Central memory CD8-positive, alpha-beta T cell (primary cell): ENCODE measurements at regions not wholly inside any gene's neighbourhood (a gene's known extent, or its start where the extent isn't known, plus 50 kb on each side); places are given as distances from the start of the nearest gene placed in this dataset.

ENCODE experiments used
- ATAC-seq: fragments of 150-1000 bp; cut with Tn5 transposase; replicated peaks from 2 replicates; pipeline ENCODE4 v1.10.0; 2022; ENCODE audit warnings: mild to moderate bottlenecking, moderate FRiP score, moderate number of reproducible peaks; ENCODE audit not compliant: poor library complexity, severe bottlenecking; ENCODE audit errors: extremely low read depth
- DNase-seq, 2 donors: peaks; one replicate each; pipeline ENCODE4 v3.0.0; 2021; ENCODE audit warnings: low spot score in 2 of 2
- H3K27ac Mint-ChIP-seq: one replicate; pipeline ENCODE4 v1.8.0; 2022; ENCODE audit warnings: low read depth, mild to moderate bottlenecking, moderate library complexity, mixed read lengths
- H3K27me3 Mint-ChIP-seq: one replicate; pipeline ENCODE4 v1.8.0; 2022; ENCODE audit warnings: mixed read lengths
- H3K36me3 Mint-ChIP-seq: one replicate; pipeline ENCODE4 v1.8.0; 2022; ENCODE audit warnings: mild to moderate bottlenecking, moderate library complexity, mixed read lengths; ENCODE audit not compliant: insufficient read depth
- H3K4me1 Mint-ChIP-seq: one replicate; pipeline ENCODE4 v1.8.0; 2022; ENCODE audit warnings: mixed read lengths
- H3K4me3 Mint-ChIP-seq: one replicate; pipeline ENCODE4 v1.8.0; 2022; ENCODE audit warnings: mild to moderate bottlenecking, moderate library complexity, mixed read lengths
- H3K9me3 Mint-ChIP-seq: one replicate; pipeline ENCODE4 v1.8.0; 2022; ENCODE audit warnings: mixed read lengths

GRCh38 chr12:16955083-16955657 is 349.2 kb upstream of the LMO3 start:
- no peak for ATAC-seq

GRCh38 chr12:16949871-16950667 is 344.1 kb upstream of the LMO3 start:
- Mint-ChIP-seq H3K36me3 (no peaks in the 10 kb centered on the region), H3K4me1 (no peaks in the 10 kb centered on the region), H3K4me3 (no peak overlapping the region), H3K27ac (no peak overlapping the region), H3K27me3 (no peaks in the 10 kb centered on the region), H3K9me3 (peaks cover 13% of the 10 kb centered on the region)
- ATAC-seq (no peak), DNase-seq (no peak)

More at GRCh38 chr12:16955083-16955657, 349.2 kb upstream of the LMO3 start:
- Mint-ChIP-seq H3K27ac (no peak overlapping the region), H3K27me3 (no peaks in the 10 kb centered on the region), H3K9me3 (peaks cover 15% of the 10 kb centered on the region), H3K4me1 (no peaks in the 10 kb centered on the region), H3K36me3 (no peaks in the 10 kb centered on the region), H3K4me3 (no peak overlapping the region)
- DNase-seq = no peak

GRCh38 chr12:16949371-16949770 is 343.4 kb upstream of the LMO3 start:
- ATAC-seq = no peak
- Mint-ChIP-seq H3K4me1 (no peaks in the 10 kb centered on the region), H3K9me3 (peaks cover 9% of the 10 kb centered on the region), H3K27me3 (no peaks in the 10 kb centered on the region), H3K4me3 (no peak overlapping the region), H3K36me3 (no peaks in the 10 kb centered on the region), H3K27ac (no peak overlapping the region)
- DNase-seq = no peak

- no peak for DNase-seq
- Mint-ChIP-seq H3K27me3 (no peaks in the 10 kb centered on the region), H3K27ac (no peak overlapping the region), H3K9me3 (peaks cover 14% of the 10 kb centered on the region), H3K4me1 (no peaks in the 10 kb centered on the region), H3K4me3 (no peak overlapping the region), H3K36me3 (no peaks in the 10 kb centered on the region)
- no peak for ATAC-seq
Observed at GRCh38 chr12:16946704-16947103, 340.7 kb upstream of the LMO3 start.

- Mint-ChIP-seq H3K9me3 (peaks cover 20% of the 10 kb centered on the region), H3K27ac (no peak overlapping the region), H3K27me3 (no peaks in the 10 kb centered on the region), H3K4me3 (no peak overlapping the region), H3K36me3 (no peaks in the 10 kb centered on the region), H3K4me1 (no peaks in the 10 kb centered on the region)
- ATAC-seq = no peak
- DNase-seq = no peak
Observed at GRCh38 chr12:16939871-16940306, 333.9 kb upstream of the LMO3 start.

- Mint-ChIP-seq H3K36me3 (peaks cover 1% of the 10 kb centered on the region), H3K27me3 (no peaks in the 10 kb centered on the region), H3K27ac (no peak overlapping the region), H3K9me3 (peaks cover 12% of the 10 kb centered on the region), H3K4me3 (no peak overlapping the region), H3K4me1 (no peaks in the 10 kb centered on the region)
- DNase-seq (no peak), ATAC-seq (no peak)
Observed at GRCh38 chr12:16927259-16927658, 321.3 kb upstream of the LMO3 start.

- no peak overlapping the region for H3K27ac Mint-ChIP-seq
- peaks cover 2% of the 10 kb centered on the region for H3K36me3 Mint-ChIP-seq
- ATAC-seq = no peak
- no peak overlapping the region for H3K4me3 Mint-ChIP-seq
- no peaks in the 10 kb centered on the region for H3K4me1 Mint-ChIP-seq
- peaks cover 30% of the 10 kb centered on the region for H3K9me3 Mint-ChIP-seq
- no peak for DNase-seq
- H3K27me3 Mint-ChIP-seq = no peaks in the 10 kb centered on the region
Observed at GRCh38 chr12:16920451-16920850, 314.5 kb upstream of the LMO3 start.

- Mint-ChIP-seq H3K4me3 (no peak overlapping the region), H3K36me3 (peaks cover 2% of the 10 kb centered on the region), H3K27ac (no peak overlapping the region), H3K9me3 (peaks cover 34% of the 10 kb centered on the region), H3K4me1 (no peaks in the 10 kb centered on the region), H3K27me3 (no peaks in the 10 kb centered on the region)
- ATAC-seq (no peak), DNase-seq (no peak)
Observed at GRCh38 chr12:16919551-16919950, 313.6 kb upstream of the LMO3 start.

- Mint-ChIP-seq H3K9me3 (peaks cover 38% of the 10 kb centered on the region), H3K27ac (no peak overlapping the region), H3K4me3 (no peak overlapping the region), H3K4me1 (no peaks in the 10 kb centered on the region), H3K36me3 (peaks cover 3% of the 10 kb centered on the region), H3K27me3 (no peaks in the 10 kb centered on the region)
- no peak for ATAC-seq
- no peak for DNase-seq
Observed at GRCh38 chr12:16914853-16915252, 308.9 kb upstream of the LMO3 start.

GRCh38 chr12:16913832-16914490 is 308.0 kb upstream of the LMO3 start:
- Mint-ChIP-seq H3K36me3 (peaks cover 1% of the 10 kb centered on the region), H3K27me3 (no peaks in the 10 kb centered on the region), H3K4me1 (no peaks in the 10 kb centered on the region), H3K27ac (no peak overlapping the region), H3K4me3 (no peak overlapping the region), H3K9me3 (peaks cover 38% of the 10 kb centered on the region)
- DNase-seq (no peak), ATAC-seq (no peak)

- ATAC-seq = no peak
- Mint-ChIP-seq H3K27me3 (no peaks in the 10 kb centered on the region), H3K27ac (no peak overlapping the region), H3K9me3 (peaks cover 23% of the 10 kb centered on the region), H3K36me3 (no peaks in the 10 kb centered on the region), H3K4me3 (no peak overlapping the region), H3K4me1 (no peaks in the 10 kb centered on the region)
- DNase-seq = no peak
Observed at GRCh38 chr12:16901946-16902345, 296.0 kb upstream of the LMO3 start.

- Mint-ChIP-seq H3K36me3 (no peaks in the 10 kb centered on the region), H3K27me3 (no peaks in the 10 kb centered on the region), H3K9me3 (peaks cover 26% of the 10 kb centered on the region), H3K4me3 (no peak overlapping the region), H3K27ac (no peak overlapping the region), H3K4me1 (no peaks in the 10 kb centered on the region)
- DNase-seq = no peak
- ATAC-seq = no peak
Observed at GRCh38 chr12:16893426-16893825, 287.5 kb upstream of the LMO3 start.

- ATAC-seq (no peak), DNase-seq (no peak)
- Mint-ChIP-seq H3K27me3 (no peaks in the 10 kb centered on the region), H3K27ac (no peak overlapping the region), H3K4me3 (no peak overlapping the region), H3K4me1 (no peaks in the 10 kb centered on the region), H3K9me3 (peaks cover 26% of the 10 kb centered on the region), H3K36me3 (no peaks in the 10 kb centered on the region)
Observed at GRCh38 chr12:16891673-16892072, 285.7 kb upstream of the LMO3 start.
